HG03039 (cell line): ENCODE measurements at regions not wholly inside any gene's neighbourhood (a gene's known extent, or its start where the extent isn't known, plus 50 kb on each side); places are given as distances from the start of the nearest gene placed in this dataset.
"Not testable (repeated sequence)": the region's sequence is repeated elsewhere in the genome, so short reads cannot be mapped to it uniquely, and the experiment has no call there.

ENCODE experiments used
- ATAC-seq: cut with Tn5 transposase; IDR thresholded peaks from one replicate; pipeline ENCODE4 v1.9.1; 2021; ENCODE audit warnings: mild to moderate bottlenecking, moderate library complexity; ENCODE audit not compliant: unreplicated experiment

GRCh38 chrX:40380655-40381488 lies 199.9 kb upstream of the ATP6AP2 start:
- ATAC-seq: no peak

GRCh38 chrX:40377684-40378083 lies 203.1 kb upstream of the ATP6AP2 start:
- no peak for ATAC-seq

GRCh38 chrX:40374486-40374885 lies 206.3 kb upstream of the ATP6AP2 start:
- no peak for ATAC-seq

- ATAC-seq: no peak
These were observed 207.1 kb upstream of the ATP6AP2 start for GRCh38 chrX:40373641-40374040.

GRCh38 chrX:40373025-40373424 lies 207.7 kb upstream of the ATP6AP2 start:
- no peak for ATAC-seq

GRCh38 chrX:40371376-40371775 lies 209.4 kb upstream of the ATP6AP2 start:
- no peak for ATAC-seq

- no peak for ATAC-seq
These were observed 212.1 kb upstream of the ATP6AP2 start for GRCh38 chrX:40368611-40369061.

- no peak for ATAC-seq
These were observed 214.1 kb upstream of the ATP6AP2 start for GRCh38 chrX:40366661-40367060.

GRCh38 chrX:40362291-40362690 lies 218.5 kb upstream of the ATP6AP2 start:
- ATAC-seq: not testable (repeated sequence)

GRCh38 chrX:40360557-40360956 lies 220.2 kb upstream of the ATP6AP2 start:
- no peak for ATAC-seq

GRCh38 chrX:40359593-40359992 lies 221.2 kb upstream of the ATP6AP2 start:
- ATAC-seq: no peak

- no peak for ATAC-seq
These were observed 221.8 kb upstream of the ATP6AP2 start for GRCh38 chrX:40358994-40359393.

- ATAC-seq: no peak
These were observed 231.5 kb upstream of the ATP6AP2 start for GRCh38 chrX:40349251-40349650.

GRCh38 chrX:40346379-40346778 lies 234.4 kb upstream of the ATP6AP2 start:
- no peak for ATAC-seq

- ATAC-seq: no peak
These were observed 237.5 kb upstream of the ATP6AP2 start for GRCh38 chrX:40343319-40343718.

GRCh38 chrX:40340116-40340515 lies 240.7 kb upstream of the ATP6AP2 start:
- ATAC-seq: no peak

GRCh38 chrX:40333344-40333743 lies 235.6 kb upstream of the BCOR start:
- ATAC-seq: no peak

- ATAC-seq: no peak
These were observed 234.0 kb upstream of the BCOR start for GRCh38 chrX:40331762-40332161.

- no peak for ATAC-seq
These were observed 233.6 kb upstream of the BCOR start for GRCh38 chrX:40331353-40331752.

- no peak for ATAC-seq
These were observed 231.9 kb upstream of the BCOR start for GRCh38 chrX:40329616-40330015.

- ATAC-seq: no peak
These were observed 229.3 kb upstream of the BCOR start for GRCh38 chrX:40327085-40327484.

- ATAC-seq: no peak
These were observed 228.6 kb upstream of the BCOR start for GRCh38 chrX:40326186-40326965.
